ENCODE measurements at regions not wholly inside any gene's neighbourhood (a gene's known extent, or its start where the extent isn't known, plus 50 kb on each side); places are given as distances from the start of the nearest gene placed in this dataset.

GRCh38 chr11:72525466-72525865, 91.1 kb upstream of the CLPB start:
- TF ChIP-seq CTCF (IDR thresholded peaks at IDR 0.05), result no peak
- no peak for TF ChIP-seq POLR2A (IDR thresholded peaks at IDR 0.05)

All from ovary (tissue), 3 donors.